Left ventricle myocardium superior (tissue), 1 donor: ENCODE measurements at regions not wholly inside any gene's neighbourhood (a gene's known extent, or its start where the extent isn't known, plus 50 kb on each side); places are given as distances from the start of the nearest gene placed in this dataset.

Experiments used
- ATAC-seq: fragments of 200-7000 bp; cut with Tn5 transposase; one replicate; pipeline ENCODE4 v1.9.1; 2020; ENCODE audit warnings: mild to moderate bottlenecking, moderate library complexity
- DNase-seq: peaks from one replicate; pipeline ENCODE4 v3.0.0-alpha.2; 2020
- intact Hi-C: fragments of 100-400 bp; cut with micrococcal nuclease; formaldehyde crosslinking; loops from one replicate; pipeline ENCODE4 v1.11.0; 2022
- donor health status: DM: no; HTN: yes; CAD: no; lungs with severe emphysema.

DNA sequence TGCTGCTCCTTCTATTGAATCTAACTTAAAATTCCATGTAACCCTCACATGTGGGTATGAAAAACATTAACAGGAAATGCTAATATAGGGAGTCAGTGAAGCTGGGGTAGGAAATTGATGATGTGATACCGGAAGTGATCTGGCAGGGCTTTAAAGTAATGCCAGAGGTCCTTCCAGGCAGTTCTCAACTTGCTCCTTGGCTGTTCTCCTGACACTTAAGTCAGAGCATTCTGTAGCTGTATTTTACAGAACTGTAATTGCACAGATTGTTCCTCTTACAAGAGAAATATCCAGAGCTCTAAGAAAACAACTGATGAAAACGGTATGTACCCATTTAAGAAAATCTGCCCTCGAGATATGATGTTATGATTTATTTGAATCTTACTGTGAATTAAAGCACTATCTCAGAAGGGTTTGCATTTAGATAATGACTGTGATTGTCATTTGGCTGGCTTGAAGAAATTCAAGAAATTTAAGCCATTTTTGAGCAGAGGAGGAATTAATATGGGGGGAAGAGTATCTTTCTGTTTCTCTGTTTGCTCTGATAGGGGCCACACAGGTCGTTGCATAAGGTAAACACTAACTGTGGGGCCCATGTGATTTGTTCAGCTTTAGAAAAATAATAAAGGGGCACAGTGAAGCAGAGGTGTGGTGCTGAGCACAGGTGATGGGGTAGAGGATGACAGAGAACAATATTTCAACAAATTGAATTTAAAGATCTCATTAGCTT, 88.4 kb downstream of the BBS10 start:
- intact Hi-C loops, result no loop called here
- ATAC-seq (peak; percentile 80), DNase-seq (no peak)

GRCh38 chr12:76259106-76259505, 89.1 kb downstream of the BBS10 start:
- intact Hi-C loops, result no loop called here
- peak; percentile 40 for ATAC-seq
- no peak for DNase-seq

DNA sequence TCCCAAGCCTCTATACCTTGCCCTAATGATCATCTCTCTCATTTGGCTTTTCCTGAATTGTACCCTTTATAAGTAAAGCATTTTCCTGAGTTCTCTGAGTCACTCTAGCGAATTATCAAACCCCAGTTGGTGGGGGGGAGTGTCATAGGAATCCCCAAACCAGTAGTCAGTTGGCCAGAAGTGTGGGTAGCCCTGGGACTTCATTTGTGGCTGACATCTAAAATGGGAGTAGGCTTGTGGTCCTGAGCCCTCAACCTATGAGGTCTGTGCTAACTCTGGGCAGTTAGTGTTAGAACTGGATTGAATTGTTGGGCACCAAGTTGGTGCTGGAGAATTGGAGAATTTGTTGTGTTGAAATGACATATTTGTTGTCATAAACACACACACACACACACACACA, 91.3 kb downstream of the BBS10 start:
- DNase-seq, result no peak
- intact Hi-C loops, result no loop called here
- no peak for ATAC-seq

DNA sequence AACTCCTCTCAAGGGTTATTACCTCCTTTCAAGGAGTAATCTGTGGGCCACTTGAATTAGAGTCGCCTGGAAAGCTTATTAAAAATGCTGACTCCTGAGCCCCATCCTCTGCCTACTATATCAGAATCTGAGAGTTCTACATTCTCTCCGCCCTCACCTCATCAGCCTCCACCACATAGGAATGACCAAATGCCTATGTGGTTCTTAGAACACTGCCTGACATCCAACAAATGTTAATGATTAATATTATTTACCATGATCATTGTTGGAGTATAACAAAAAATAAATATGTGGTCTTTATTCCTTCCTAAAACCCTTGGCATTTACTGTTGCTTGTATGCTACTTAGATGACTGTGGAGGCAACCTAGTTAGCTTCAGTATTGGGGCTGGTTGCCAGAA, 91.9 kb downstream of the BBS10 start:
- intact Hi-C loops, result no loop called here
- DNase-seq, result no peak
- no peak for ATAC-seq

- intact Hi-C loops, result no loop called here
- no peak for DNase-seq
- ATAC-seq, result no peak
Measured at GRCh38 chr12:76255692-76256091, 92.5 kb downstream of the BBS10 start.

GRCh38 chr12:76255281-76255680, 92.9 kb downstream of the BBS10 start:
- DNase-seq, result no peak
- intact Hi-C loops, result no loop called here
- ATAC-seq, result no peak

GRCh38 chr12:76252031-76252430, 96.2 kb downstream of the BBS10 start:
- DNase-seq (no peak), ATAC-seq (no peak)
- intact Hi-C loops, result no loop called here

DNA sequence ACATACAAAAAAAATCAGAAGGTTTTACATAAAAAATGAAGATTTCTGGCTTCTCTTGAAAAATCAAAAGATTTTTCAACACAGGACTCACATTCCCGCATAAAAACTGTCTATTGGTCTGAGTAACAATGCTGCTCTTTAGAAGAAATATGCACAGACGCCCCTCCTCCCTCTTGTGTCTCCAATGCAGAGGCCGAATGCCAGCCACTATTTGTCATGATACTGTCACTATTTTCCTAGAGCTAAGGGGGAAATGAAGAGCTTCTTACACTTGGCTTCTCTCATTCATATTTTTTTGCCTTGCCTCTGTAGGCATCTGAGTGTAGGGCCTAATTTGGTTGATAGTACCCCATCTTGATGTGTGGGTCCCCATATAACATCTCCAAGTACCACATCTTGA, 98.0 kb downstream of the BBS10 start:
- no peak for DNase-seq
- no peak for ATAC-seq
- intact Hi-C loops, result no loop called here

DNA sequence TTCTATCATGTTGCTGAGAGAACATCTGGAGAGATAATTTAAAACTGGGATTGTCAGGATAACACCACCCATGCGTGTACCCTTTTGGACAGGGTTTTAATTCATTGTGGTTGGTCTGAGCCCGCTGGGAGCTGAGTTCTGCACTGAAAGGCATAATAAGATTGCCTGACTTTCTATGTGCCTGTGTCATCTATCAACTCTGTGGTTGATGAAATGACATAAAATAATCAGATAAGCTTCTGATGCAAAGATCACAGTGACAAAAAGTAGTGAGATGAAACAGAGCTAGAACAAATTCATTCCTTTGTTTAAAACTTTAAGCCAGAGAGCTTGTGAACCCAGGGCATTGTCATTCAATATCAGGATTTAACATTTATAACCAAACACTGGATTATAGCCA, 98.7 kb downstream of the BBS10 start:
- no peak for DNase-seq
- intact Hi-C loops, result no loop called here
- no peak for ATAC-seq

DNA sequence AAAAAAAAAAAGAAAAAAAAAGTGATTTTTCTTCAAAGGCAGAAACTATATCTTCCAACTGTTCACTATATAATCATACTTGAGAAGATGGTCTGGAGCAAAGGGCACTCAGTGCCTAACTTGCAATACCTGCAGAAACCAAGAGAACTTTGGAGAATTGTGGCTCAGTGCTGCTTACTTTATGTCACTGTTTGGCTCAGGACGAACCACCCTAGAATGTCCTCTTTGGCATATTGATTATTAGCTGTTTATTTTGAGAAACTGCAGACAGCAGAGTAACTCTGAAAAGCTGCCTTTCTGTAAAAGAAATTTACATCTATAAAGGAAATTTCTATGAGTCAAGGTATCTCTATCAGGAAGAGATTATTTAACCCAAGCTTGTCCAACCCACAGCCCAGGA, 100.2 kb downstream of the BBS10 start:
- DNase-seq, result no peak
- intact Hi-C loops, result no loop called here
- ATAC-seq, result no peak

DNA sequence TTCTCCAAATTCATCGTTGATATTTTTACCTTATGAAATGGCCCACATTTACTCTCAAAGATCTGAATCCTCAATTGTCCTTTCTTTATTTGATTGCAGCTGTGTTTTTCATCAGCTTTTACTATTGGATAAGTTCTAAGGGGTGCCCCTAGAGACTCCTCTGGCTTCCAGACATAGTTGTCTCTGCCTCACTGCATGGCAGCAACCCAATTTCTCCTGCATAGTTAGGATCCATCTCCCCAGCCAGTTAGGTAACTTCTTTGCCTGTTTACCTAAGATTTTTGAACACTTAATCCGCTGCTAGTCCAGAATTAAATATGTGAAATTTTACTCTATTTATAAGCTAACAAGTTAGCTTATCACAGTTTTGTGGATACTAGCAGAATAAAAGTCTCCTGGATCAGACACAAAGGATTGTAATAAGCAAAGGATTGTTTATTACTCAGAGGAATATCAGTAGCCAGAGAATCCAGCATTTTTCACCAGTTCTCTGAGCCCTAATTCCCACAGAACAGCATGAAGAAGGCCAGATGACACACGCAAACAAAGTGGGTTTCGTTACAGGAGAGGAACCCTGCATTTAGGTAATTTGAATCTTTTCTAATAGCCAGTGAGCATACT, 101.1 kb downstream of the BBS10 start:
- intact Hi-C loops, result no loop called here
- peak; percentile 83 for ATAC-seq
- DNase-seq, result no peak

DNA sequence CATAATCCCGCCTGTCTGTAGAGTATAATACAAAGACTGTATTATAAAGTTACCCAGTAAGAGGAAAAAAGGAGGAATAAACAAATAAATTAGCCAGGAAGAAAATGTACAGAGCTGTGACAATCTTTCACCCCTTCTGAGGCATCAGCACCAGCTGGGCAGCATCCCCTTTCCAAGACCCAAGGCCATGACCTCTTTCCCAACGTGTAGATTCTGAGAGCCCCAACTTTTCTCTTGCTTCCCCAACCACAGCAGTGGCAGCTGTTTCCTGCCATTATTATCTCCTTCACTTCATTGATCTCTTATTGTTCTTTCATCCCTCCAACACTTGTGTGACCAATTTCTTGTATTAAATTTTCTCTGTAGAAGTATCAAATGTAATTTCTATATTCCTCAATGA, 101.6 kb downstream of the BBS10 start:
- ATAC-seq (peak; percentile 11), DNase-seq (no peak)
- intact Hi-C loops, result no loop called here

DNA sequence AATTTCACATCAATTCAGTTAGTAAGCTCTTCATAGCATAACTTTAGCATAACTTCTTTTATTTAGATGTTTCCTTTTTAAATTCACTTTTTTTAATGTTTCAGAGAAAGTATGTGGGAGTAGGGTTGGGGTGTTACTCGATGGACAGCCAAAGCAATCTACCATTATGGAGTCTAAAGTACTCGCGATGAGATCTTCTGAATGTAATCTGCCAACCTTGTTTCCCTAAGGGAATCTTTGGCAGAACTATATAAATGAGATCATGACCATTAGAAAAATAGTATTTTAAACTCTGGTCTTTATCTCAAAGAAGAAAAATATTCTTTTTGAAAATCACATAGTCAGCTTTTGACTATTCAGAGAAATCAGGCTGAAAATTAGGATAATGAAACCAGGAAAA, 103.9 kb downstream of the BBS10 start:
- intact Hi-C loops, result no loop called here
- no peak for DNase-seq
- ATAC-seq, result peak; percentile 67

DNA sequence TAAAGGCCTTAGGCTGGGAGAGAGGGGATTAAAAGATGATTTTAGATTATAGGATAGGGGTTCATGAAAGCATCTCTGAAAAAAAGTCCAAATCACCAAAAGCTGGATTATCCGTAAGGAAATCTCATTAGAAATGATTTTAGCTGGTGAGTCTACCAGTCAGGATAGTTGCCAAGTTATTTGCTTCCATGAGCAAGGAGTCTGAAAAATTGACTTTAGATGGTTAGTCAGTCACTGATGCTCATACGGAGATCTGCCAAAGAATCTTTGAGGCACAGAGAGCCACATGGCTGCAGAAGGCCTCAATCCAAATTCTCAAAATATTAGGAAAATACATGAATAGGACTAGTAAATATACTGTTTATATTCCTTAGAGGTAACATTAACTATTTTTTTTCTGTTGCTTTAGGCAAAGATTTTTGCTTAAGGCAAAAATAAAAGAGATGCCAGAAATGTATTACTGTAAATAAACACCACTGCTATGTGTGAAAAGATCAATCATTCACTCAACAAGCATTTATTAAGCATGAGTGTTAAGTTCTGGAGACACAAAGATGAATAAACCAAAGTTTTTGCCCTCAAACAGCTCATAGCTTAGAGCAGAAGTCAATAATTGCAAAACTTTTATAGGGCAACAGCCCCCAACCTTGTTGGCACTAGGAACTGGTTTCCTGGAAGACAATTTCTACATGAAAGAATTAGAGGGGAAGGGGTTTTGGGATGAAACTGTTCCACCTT, 105.2 kb downstream of the BBS10 start:
- ATAC-seq (no peak), DNase-seq (no peak)
- intact Hi-C loops, result no loop called here

DNA sequence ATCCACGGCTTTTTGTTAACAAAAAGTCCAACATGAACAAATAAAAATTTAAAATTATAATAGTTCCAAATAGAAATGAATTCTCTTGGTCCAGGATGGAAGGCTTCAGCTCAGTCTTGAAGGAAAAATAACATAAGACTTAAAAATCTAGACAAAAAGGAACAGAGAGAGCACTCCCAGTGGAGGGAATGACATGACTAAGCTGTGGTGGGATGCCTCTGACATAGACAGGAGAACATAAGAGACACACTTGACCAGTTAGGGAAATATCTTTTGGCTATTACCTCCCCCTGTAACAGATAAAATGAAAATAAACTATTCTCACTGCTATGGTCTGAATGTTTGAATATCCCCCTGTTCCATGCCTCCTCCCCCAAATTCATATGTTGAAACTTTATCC, 106.8 kb downstream of the BBS10 start:
- intact Hi-C loops, result no loop called here
- DNase-seq (no peak), ATAC-seq (peak; percentile 19)

DNA sequence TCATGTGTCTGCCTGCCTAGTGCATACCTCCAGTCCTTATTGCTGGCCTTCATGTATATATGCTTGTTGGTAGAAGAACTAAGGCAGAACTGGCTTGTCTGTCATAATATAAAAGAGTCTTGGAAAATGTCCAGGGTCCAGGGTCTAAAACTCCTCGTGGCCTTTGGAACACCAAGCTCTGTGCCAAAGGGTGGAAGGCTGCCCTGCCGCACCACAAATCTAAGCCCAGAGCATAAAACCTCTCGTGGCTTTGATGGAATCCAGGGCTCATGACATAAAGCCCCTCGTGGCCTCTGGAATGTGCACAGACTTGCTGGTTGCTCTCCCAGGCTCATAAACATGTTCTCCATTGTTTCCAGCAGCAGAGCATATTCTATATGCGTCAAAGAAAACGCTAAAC, 107.9 kb downstream of the BBS10 start:
- DNase-seq (no peak), ATAC-seq (no peak)
- intact Hi-C loops, result no loop called here

DNA sequence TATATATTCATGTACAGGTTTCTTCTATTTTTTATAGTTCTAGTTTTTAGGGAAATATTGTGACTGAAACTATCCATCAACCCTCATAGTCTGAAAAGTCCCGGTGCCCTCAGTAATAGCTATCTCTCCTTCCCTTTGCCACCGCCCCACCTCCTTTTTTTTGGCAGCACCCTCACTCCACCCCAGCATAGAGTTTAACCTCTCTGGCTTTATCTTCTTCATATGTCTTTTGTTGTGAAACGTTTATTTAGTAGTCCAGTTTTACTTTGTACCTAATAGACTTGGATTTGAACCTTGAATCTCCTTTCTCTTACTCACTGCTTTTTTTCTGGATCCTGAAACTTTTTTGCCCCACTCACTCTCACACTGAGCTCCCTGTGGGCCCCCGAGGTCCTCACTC, 109.5 kb downstream of the BBS10 start:
- DNase-seq, result no peak
- intact Hi-C loops, result no loop called here
- no peak for ATAC-seq

DNA sequence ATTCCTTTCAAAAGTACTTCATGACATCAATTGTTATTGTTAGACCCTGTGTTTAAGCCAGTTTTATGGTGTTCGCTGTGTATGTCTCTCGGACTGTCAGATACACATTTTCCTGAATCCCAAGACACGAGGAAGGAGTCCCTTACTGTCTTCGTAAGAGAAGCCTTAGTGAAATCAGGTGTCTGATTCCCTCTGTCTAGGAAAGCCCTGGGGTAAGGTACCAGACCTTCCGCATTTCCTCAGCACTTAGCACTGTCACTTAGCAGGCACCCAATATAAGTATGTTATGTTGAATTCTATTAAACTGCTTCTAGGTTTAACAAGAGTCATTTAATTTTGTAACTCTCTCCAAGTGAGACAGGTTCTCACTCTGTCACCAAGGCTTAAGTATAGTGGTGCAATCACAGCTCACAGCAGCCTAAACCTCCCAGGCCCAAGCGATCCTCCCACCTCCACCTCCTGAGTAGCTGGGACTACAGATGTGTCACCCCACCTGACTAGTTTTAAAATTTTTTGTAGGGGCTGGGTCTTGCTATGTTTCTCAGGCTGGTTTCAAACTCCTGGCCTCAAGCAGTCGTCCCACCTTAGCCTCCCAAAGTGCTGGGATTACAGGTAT, 111.0 kb downstream of the BBS10 start:
- intact Hi-C loops, result no loop called here
- DNase-seq (no peak), ATAC-seq (no peak)

GRCh38 chr12:76236640-76237039, 111.6 kb downstream of the BBS10 start:
- DNase-seq, result no peak
- ATAC-seq, result no peak
- intact Hi-C loops, result no loop called here

DNA sequence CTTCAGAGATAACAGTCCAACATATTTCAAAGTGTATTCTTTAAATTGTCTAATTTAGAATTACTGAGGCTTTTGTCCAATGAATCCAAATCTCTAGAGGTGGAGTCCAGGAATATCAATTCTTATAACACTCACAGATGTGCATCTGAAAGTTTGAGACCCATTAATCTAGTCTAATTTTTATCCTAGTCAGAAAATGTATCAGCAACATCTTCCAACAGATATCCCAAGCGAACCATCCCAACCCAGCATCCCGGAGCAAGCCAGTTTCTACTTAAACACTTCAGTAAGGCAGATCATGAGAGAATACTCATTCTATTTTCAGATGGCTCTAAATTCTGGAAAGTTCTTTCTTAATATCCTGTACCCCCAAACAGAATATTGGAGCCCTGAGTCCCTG, 113.5 kb downstream of the BBS10 start:
- intact Hi-C loops, result no loop called here
- DNase-seq (no peak), ATAC-seq (no peak)
